Cardiac muscle cell (in vitro differentiated cells and primary cell): ENCODE measurements at regions not wholly inside any gene's neighbourhood (a gene's known extent, or its start where the extent isn't known, plus 50 kb on each side); places are given as distances from the start of the nearest gene placed in this dataset.

Experiments used
- DNase-seq, 2 donors: peaks; one replicate each; pipeline versions ENCODE4 v3.0.0 to v3.0.0-alpha.2; 2010 to 2017; ENCODE audit warnings: low read depth in 1 of 2, low spot score in 1 of 2
- H3K27ac ChIP-seq: fragments of 200-600 bp; sonication (generic); 2 replicates; pipeline ENCODE4 v1.5.1; 2016
- H3K27me3 ChIP-seq: fragments of 200-600 bp; sonication (generic); 2 replicates; pipeline ENCODE4 v1.6.0; 2016; ENCODE audit warnings: control low read depth
- H3K36me3 ChIP-seq: fragments of 200-600 bp; sonication (generic); 2 replicates; pipeline ENCODE4 v1.5.1; 2016; ENCODE audit warnings: control low read depth
- H3K4me1 ChIP-seq: fragments of 200-600 bp; sonication (generic); 2 replicates; pipeline ENCODE4 v1.8.1; 2017; ENCODE audit warnings: low read depth, mild to moderate bottlenecking, mixed run types
- H3K4me3 ChIP-seq: fragments of 200-600 bp; sonication (generic); 2 replicates; pipeline ENCODE4 v1.5.1; 2016; ENCODE audit warnings: mild to moderate bottlenecking
- H3K9me3 ChIP-seq: fragments of 200-600 bp; sonication (generic); 2 replicates; pipeline ENCODE4 v1.5.1; 2017; ENCODE audit warnings: low read depth, mild to moderate bottlenecking, control low read depth
- CTCF ChIP-seq: IDR thresholded peaks from 2 replicates; pipeline ENCODE4 v1.5.1; 2012; ENCODE audit warnings: low read depth, mild to moderate bottlenecking, low read length

GRCh38 chr1:14296795-14297194, 301.7 kb upstream of the KAZN start:
- peak in 1 of 2 donors; percentile 9 for DNase-seq
- Histone ChIP-seq H3K4me1 (no peaks in the 10 kb centered on the region), H3K9me3 (no peaks in the 10 kb centered on the region), H3K27ac (no peak overlapping the region), H3K36me3 (no peaks in the 10 kb centered on the region), H3K4me3 (no peak overlapping the region), H3K27me3 (no peaks in the 10 kb centered on the region)
- TF ChIP-seq CTCF = no peak

- Histone ChIP-seq H3K27me3 (no peaks in the 10 kb centered on the region), H3K4me3 (no peak overlapping the region), H3K36me3 (no peaks in the 10 kb centered on the region), H3K9me3 (no peaks in the 10 kb centered on the region), H3K27ac (no peak overlapping the region), H3K4me1 (no peaks in the 10 kb centered on the region)
- TF ChIP-seq CTCF = no peak
- no peak for DNase-seq
These were observed 301.1 kb upstream of the KAZN start for GRCh38 chr1:14297356-14297755.

- DNase-seq = no peak
- Histone ChIP-seq H3K27me3 (no peaks in the 10 kb centered on the region), H3K9me3 (no peaks in the 10 kb centered on the region), H3K4me1 (no peaks in the 10 kb centered on the region), H3K4me3 (no peak overlapping the region), H3K27ac (no peak overlapping the region), H3K36me3 (no peaks in the 10 kb centered on the region)
- no peak for TF ChIP-seq CTCF
These were observed 299.7 kb upstream of the KAZN start for GRCh38 chr1:14298806-14299205.

DNA sequence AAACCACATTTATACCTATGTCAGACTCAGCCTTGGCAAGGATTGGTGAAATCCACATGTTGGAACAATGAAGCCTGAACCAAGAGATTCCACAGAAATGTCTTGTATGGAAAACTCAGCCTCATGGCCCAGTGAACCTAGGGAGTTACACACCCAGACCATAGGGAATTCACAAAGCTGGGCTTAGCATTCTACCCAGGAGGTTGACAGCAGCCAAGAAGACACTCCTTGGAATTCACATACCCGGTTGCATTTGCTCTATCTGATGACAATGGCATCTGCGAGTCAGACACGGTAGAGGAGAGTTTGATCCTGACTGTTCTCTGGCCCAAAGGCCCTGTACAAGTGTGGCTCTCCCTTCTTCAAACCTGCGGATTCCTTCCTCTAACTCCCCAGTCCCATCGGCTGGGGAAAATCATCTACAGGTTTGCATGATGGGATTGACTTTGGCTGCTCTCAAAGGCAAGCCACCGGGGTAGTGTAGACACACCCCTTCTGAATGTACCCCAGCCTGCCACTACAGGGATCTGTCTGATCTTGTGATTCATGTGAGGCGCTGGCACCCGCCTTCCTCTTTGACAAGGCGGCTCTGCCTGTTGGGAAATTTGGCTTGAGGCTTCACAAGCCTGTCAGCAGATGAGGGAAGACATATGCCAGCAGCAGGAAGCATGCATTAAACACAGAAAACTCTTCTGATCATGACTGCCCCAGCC, 297.3 kb upstream of the KAZN start:
- Histone ChIP-seq H3K4me1 (no peaks in the 10 kb centered on the region), H3K27me3 (no peaks in the 10 kb centered on the region), H3K9me3 (no peaks in the 10 kb centered on the region), H3K4me3 (no peak overlapping the region), H3K27ac (no peak overlapping the region), H3K36me3 (no peaks in the 10 kb centered on the region)
- no peak for TF ChIP-seq CTCF
- peak in 1 of 2 donors; percentile 32 for DNase-seq

DNA sequence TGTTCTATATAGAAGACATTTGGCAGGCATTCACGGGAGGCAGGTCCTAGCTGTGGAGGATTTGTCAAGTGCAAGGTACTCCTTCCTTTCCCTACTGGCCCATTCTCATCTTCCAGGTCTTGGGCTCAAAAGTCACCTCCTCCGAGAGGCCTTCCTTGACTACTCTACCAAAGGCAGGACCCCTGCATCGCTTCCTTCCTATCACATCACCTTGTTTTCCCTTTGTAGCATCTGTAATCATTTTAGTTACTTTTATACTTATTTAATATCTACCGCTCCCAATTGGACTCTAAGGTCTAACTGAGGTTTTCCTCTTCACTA, 296.8 kb upstream of the KAZN start:
- Histone ChIP-seq H3K27ac (no peak overlapping the region), H3K36me3 (no peaks in the 10 kb centered on the region), H3K9me3 (no peaks in the 10 kb centered on the region), H3K4me1 (no peaks in the 10 kb centered on the region), H3K27me3 (no peaks in the 10 kb centered on the region), H3K4me3 (no peak overlapping the region)
- no peak for DNase-seq
- TF ChIP-seq CTCF = no peak
